PC-3 (cell line): ENCODE measurements at regions not wholly inside any gene's neighbourhood (a gene's known extent, or its start where the extent isn't known, plus 50 kb on each side); places are given as distances from the start of the nearest gene placed in this dataset.

Source experiments
- EZH2 ChIP-seq: fragments of 300-600 bp; sonication (generic); IDR thresholded peaks from one replicate; pipeline ENCODE4 v1.6.1; 2017; ENCODE audit warnings: antibody characterized with exemption, mild to moderate bottlenecking, low read length; ENCODE audit not compliant: unreplicated experiment
- EZH2phosphoT487 ChIP-seq: fragments of 300-600 bp; sonication (generic); IDR thresholded peaks from 2 replicates; pipeline ENCODE4 v1.6.1; 2018; ENCODE audit warnings: mild to moderate bottlenecking, antibody characterized with exemption, low read length, borderline replicate concordance
- TF ChIP-seq, protein P1 (sequence below): fragments of 300-600 bp; sonication (generic); conservative IDR thresholded peaks from 2 replicates; pipeline ENCODE4 v1.5.1; 2017; ENCODE audit warnings: antibody characterized with exemption, low read depth, mild to moderate bottlenecking, low read length

DNA sequence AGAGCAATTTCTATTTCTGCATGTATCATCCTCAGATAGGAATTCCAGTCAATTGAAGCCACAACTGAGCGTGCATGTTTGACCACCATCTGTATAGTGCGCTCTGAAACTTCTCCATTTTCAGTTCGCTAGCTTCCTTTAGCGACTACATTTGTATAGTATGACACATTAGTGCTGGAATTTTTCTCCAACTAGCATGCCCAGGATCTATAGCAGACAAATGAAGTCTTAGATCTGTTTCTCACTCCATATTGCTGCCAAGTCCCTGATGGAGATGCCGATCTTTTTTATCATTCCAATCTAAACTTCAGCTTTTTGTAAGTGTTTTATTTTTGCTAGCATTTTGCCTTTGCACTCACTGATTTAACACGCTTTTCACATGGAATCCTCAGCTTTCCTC, 774.8 kb upstream of the TENM3 start:
- TF ChIP-seq, protein P1, sequence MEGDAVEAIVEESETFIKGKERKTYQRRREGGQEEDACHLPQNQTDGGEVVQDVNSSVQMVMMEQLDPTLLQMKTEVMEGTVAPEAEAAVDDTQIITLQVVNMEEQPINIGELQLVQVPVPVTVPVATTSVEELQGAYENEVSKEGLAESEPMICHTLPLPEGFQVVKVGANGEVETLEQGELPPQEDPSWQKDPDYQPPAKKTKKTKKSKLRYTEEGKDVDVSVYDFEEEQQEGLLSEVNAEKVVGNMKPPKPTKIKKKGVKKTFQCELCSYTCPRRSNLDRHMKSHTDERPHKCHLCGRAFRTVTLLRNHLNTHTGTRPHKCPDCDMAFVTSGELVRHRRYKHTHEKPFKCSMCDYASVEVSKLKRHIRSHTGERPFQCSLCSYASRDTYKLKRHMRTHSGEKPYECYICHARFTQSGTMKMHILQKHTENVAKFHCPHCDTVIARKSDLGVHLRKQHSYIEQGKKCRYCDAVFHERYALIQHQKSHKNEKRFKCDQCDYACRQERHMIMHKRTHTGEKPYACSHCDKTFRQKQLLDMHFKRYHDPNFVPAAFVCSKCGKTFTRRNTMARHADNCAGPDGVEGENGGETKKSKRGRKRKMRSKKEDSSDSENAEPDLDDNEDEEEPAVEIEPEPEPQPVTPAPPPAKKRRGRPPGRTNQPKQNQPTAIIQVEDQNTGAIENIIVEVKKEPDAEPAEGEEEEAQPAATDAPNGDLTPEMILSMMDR, result no peak
- no peak for TF ChIP-seq EZH2
- no peak for TF ChIP-seq EZH2phosphoT487
